T-cell (primary cell): ENCODE measurements at regions not wholly inside any gene's neighbourhood (a gene's known extent, or its start where the extent isn't known, plus 50 kb on each side); places are given as distances from the start of the nearest gene placed in this dataset.

ENCODE experiments used
- ATAC-seq, 4 experiments: fragments of 200-7000 bp in 3 of 4; fragments of 150-1000 bp in 1 of 4; cut with Tn5 transposase; replicated peaks in 1 of 4; 1 replicate in 3 of 4; 2 replicates in 1 of 4; pipeline ENCODE4 v1.10.0; 2021; ENCODE audit warnings: moderate library complexity in 3 of 4, mild to moderate bottlenecking in 2 of 4, moderate number of reproducible peaks in 1 of 4
- CTCF ChIA-PET, 2 donors: fragments of 300-600 bp; sonication (Branson Sonifier 250); formaldehyde crosslinking; loops; one replicate each; lab custom pipeline; 2022; ENCODE audit warnings: antibody characterized with exemption in 2 of 2; lab: Charles Lee
- POLR2A ChIA-PET, 2 donors: fragments of 300-600 bp; sonication (Branson Sonifier 250); formaldehyde crosslinking; loops; one replicate each; lab custom pipeline; 2022; ENCODE audit warnings: antibody characterized with exemption in 2 of 2; lab: Charles Lee
- DNase-seq, 35 experiments: peaks; one replicate each; pipeline versions ENCODE4 v3.0.0 to v3.0.0-alpha.2; 2013 to 2023
- H3K27ac ChIP-seq: one replicate; pipeline ENCODE4 v1.5.1; 2013; ENCODE audit warnings: low read length
- H3K27me3 ChIP-seq, 2 experiments: replicated peaks in 1 of 2; 1 replicate in 1 of 2; 2 replicates in 1 of 2; pipeline versions ENCODE4 v1.6.1 to v1.7.0; 2013; ENCODE audit warnings: low read length in 1 of 2, mixed read lengths in 1 of 2; ENCODE audit not compliant: control insufficient read depth in 2 of 2, insufficient read depth in 2 of 2; ENCODE audit errors: extremely low read depth in 1 of 2
- H3K36me3 ChIP-seq, 2 donors: 1 replicate in 1 of 2; 2 replicates in 1 of 2; pipeline versions ENCODE4 v1.6.1 to v1.7.0; 2013; ENCODE audit warnings: low read length in 1 of 2; ENCODE audit not compliant: control insufficient read depth in 2 of 2, insufficient read depth in 1 of 2; ENCODE audit errors: extremely low read depth in 1 of 2
- H3K4me1 ChIP-seq, 2 experiments: 1 replicate in 1 of 2; 2 replicates in 1 of 2; pipeline versions ENCODE4 v1.6.1 to v1.7.0; 2013; ENCODE audit warnings: low read length in 2 of 2, mixed read lengths in 1 of 2; ENCODE audit not compliant: insufficient read depth in 2 of 2, control insufficient read depth in 1 of 2; ENCODE audit errors: extremely low read depth in 1 of 2
- H3K4me3 ChIP-seq, 2 donors: 1 replicate in 1 of 2; 2 replicates in 1 of 2; pipeline versions ENCODE4 v1.5.1 to v1.7.0; 2013; ENCODE audit warnings: mild to moderate bottlenecking in 2 of 2, low read length in 1 of 2, moderate library complexity in 1 of 2; ENCODE audit not compliant: control insufficient read depth in 1 of 2; ENCODE audit errors: extremely low read depth in 1 of 2
- H3K9me3 ChIP-seq: 2 replicates; pipeline ENCODE4 v1.7.0; 2013
- H3K27ac Mint-ChIP-seq, 2 donors: one replicate each; pipeline ENCODE4 v1.8.0; 2020 to 2021; ENCODE audit warnings: mild to moderate bottlenecking in 2 of 2, mixed read lengths in 2 of 2
- H3K27me3 Mint-ChIP-seq, 2 donors: one replicate each; pipeline ENCODE4 v1.8.0; 2021 to 2022; ENCODE audit warnings: mixed read lengths in 2 of 2
- H3K36me3 Mint-ChIP-seq: one replicate; pipeline ENCODE4 v1.8.0; 2021; ENCODE audit warnings: mixed read lengths
- H3K4me1 Mint-ChIP-seq, 3 donors: one replicate each; pipeline ENCODE4 v1.8.0; 2020 to 2022; ENCODE audit warnings: mixed read lengths in 3 of 3, mild to moderate bottlenecking in 1 of 3
- H3K4me3 Mint-ChIP-seq, 3 donors: one replicate each; pipeline ENCODE4 v1.8.0; 2020 to 2022; ENCODE audit warnings: mild to moderate bottlenecking in 3 of 3, mixed read lengths in 3 of 3, moderate library complexity in 3 of 3
- H3K9me3 Mint-ChIP-seq, 3 donors: one replicate each; pipeline ENCODE4 v1.8.0; 2020 to 2022; ENCODE audit warnings: mixed read lengths in 3 of 3
- WGBS: methylation state at CpG from one replicate; pipeline ENCODE4 v1.1.5; 2013; ENCODE audit warnings: missing lambda C conversion rate; ENCODE audit not compliant: insufficient coverage; 5-methylcytosine and 5-hydroxymethylcytosine counted together

GRCh38 chr3:174791161-174791560 is 68.0 kb upstream of the NAALADL2 start:
- H3K27ac ChIP-seq = no peak overlapping the region
- no peaks in the 10 kb centered on the region for H3K27me3 ChIP-seq
- no peaks in the 10 kb centered on the region for H3K4me1 ChIP-seq
- ChIA-PET CTCF (interaction anchor here in 1 of 2 donors (0.7 kb wide), 1 partner anchor 37 kb away, joined by 3 read pairs; no protein-coding TSS in a partner anchor), POLR2A (interaction anchor here in 1 of 2 donors (1.0 kb wide), 1 partner anchor 16 kb away, joined by 3 read pairs; no protein-coding TSS in a partner anchor)
- H3K4me3 ChIP-seq = no peak overlapping the region
- Mint-ChIP-seq H3K27me3 (no peaks in the 10 kb centered on the region), H3K4me3 (no peak overlapping the region), H3K27ac (no peak overlapping the region), H3K4me1 (no peaks in the 10 kb centered on the region), H3K36me3 (no peaks in the 10 kb centered on the region), H3K9me3 (peaks cover 5 to 10% (median 7%) of the 10 kb centered on the region in 3 donors)
- no peak for ATAC-seq
- WGBS = no CpG with 5 or more reads among the region's 3 CpGs
- H3K9me3 ChIP-seq = no peaks in the 10 kb centered on the region
- H3K36me3 ChIP-seq = no peaks in the 10 kb centered on the region
- no peak for DNase-seq

- Histone ChIP-seq H3K9me3 (no peaks in the 10 kb centered on the region), H3K4me3 (no peak overlapping the region), H3K4me1 (no peaks in the 10 kb centered on the region), H3K27ac (no peak overlapping the region), H3K27me3 (no peaks in the 10 kb centered on the region), H3K36me3 (no peaks in the 10 kb centered on the region)
- Mint-ChIP-seq H3K4me1 (no peaks in the 10 kb centered on the region), H3K36me3 (no peaks in the 10 kb centered on the region), H3K27ac (no peak overlapping the region), H3K9me3 (peaks cover 7 to 11% (median 9%) of the 10 kb centered on the region in 3 donors), H3K4me3 (no peak overlapping the region), H3K27me3 (no peaks in the 10 kb centered on the region)
- CTCF ChIA-PET = no interaction called here
- POLR2A ChIA-PET = no interaction called here
- ATAC-seq (no peak), DNase-seq (no peak)
- WGBS = no CpG with 5 or more reads among the region's 1 CpG
Observed at GRCh38 chr3:174792864-174793263, 66.3 kb upstream of the NAALADL2 start.
